Activated B cell treated with CpG ODN at 0.5 μM for 24 hours (primary cell): ENCODE measurements at regions not wholly inside any gene's neighbourhood (a gene's known extent, or its start where the extent isn't known, plus 50 kb on each side); places are given as distances from the start of the nearest gene placed in this dataset.

Experiments
- ATAC-seq: fragments of 200-7000 bp; cut with Tn5 transposase; one replicate; pipeline ENCODE4 v1.10.0; 2021; ENCODE audit warnings: low read depth, mild to moderate bottlenecking, moderate library complexity
- CTCF ChIA-PET: fragments of 350-600 bp; sonication (Branson Sonifier 250); formaldehyde crosslinking; loops from one replicate; lab custom pipeline; 2021; ENCODE audit warnings: antibody characterized with exemption; lab: Charles Lee
- POLR2A ChIA-PET: fragments of 350-600 bp; sonication (Branson Sonifier 250); formaldehyde crosslinking; loops from one replicate; lab custom pipeline; 2021; ENCODE audit warnings: antibody characterized with exemption; lab: Charles Lee
- DNase-seq: peaks from one replicate; pipeline ENCODE4 v3.0.0; 2022
- H3K27ac Mint-ChIP-seq: one replicate; pipeline ENCODE4 v1.8.0; 2020; ENCODE audit warnings: mixed read lengths
- H3K27me3 Mint-ChIP-seq: one replicate; pipeline ENCODE4 v1.8.0; 2021; ENCODE audit warnings: mixed read lengths
- H3K36me3 Mint-ChIP-seq: one replicate; pipeline ENCODE4 v1.8.0; 2021; ENCODE audit warnings: low read depth, mixed read lengths
- H3K4me1 Mint-ChIP-seq: one replicate; pipeline ENCODE4 v1.8.0; 2021; ENCODE audit warnings: mixed read lengths
- H3K4me3 Mint-ChIP-seq: one replicate; pipeline ENCODE4 v1.8.0; 2020; ENCODE audit warnings: mild to moderate bottlenecking, mixed read lengths
- H3K9me3 Mint-ChIP-seq: one replicate; pipeline ENCODE4 v1.8.0; 2020; ENCODE audit warnings: mixed read lengths
- intact Hi-C: fragments of 100-400 bp; cut with micrococcal nuclease; formaldehyde crosslinking; loops from one replicate; pipeline ENCODE4 v1.15.1; 2024
- TF ChIP-seq, protein P1 (sequence below): fragments of 200-600 bp; IDR thresholded peaks from one replicate; pipeline ENCODE4 v1.8.0; 2022; ENCODE audit warnings: antibody characterized with exemption, mild to moderate bottlenecking

DNA sequence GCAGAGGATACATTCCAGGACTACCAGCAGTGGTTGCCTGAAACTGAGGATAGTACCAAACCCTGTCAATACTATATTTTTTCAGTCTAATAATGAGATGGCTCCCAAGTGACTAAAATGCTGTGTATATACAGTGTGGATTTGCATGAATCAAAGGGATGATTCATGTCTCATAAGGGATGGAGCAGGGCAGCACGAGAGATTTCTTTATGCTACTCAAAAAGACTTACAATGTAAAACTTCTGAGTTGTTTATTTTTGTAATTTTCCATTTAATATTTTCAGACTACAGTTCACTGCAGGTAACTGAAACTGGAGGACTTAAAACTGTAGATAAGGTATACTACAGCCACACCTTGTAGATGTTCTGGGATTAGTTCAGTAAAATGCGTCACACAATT lies 674.7 kb upstream of the SALL1 start:
- Mint-ChIP-seq H3K9me3 (no peaks in the 10 kb centered on the region), H3K27me3 (no peaks in the 10 kb centered on the region), H3K27ac (no peak overlapping the region), H3K4me1 (no peaks in the 10 kb centered on the region), H3K36me3 (no peaks in the 10 kb centered on the region), H3K4me3 (no peak overlapping the region)
- TF ChIP-seq, protein P1, sequence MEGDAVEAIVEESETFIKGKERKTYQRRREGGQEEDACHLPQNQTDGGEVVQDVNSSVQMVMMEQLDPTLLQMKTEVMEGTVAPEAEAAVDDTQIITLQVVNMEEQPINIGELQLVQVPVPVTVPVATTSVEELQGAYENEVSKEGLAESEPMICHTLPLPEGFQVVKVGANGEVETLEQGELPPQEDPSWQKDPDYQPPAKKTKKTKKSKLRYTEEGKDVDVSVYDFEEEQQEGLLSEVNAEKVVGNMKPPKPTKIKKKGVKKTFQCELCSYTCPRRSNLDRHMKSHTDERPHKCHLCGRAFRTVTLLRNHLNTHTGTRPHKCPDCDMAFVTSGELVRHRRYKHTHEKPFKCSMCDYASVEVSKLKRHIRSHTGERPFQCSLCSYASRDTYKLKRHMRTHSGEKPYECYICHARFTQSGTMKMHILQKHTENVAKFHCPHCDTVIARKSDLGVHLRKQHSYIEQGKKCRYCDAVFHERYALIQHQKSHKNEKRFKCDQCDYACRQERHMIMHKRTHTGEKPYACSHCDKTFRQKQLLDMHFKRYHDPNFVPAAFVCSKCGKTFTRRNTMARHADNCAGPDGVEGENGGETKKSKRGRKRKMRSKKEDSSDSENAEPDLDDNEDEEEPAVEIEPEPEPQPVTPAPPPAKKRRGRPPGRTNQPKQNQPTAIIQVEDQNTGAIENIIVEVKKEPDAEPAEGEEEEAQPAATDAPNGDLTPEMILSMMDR = no peak
- CTCF ChIA-PET = no interaction called here
- intact Hi-C loops = no loop called here
- ATAC-seq = no peak
- POLR2A ChIA-PET = no interaction called here
- DNase-seq = no peak

DNA sequence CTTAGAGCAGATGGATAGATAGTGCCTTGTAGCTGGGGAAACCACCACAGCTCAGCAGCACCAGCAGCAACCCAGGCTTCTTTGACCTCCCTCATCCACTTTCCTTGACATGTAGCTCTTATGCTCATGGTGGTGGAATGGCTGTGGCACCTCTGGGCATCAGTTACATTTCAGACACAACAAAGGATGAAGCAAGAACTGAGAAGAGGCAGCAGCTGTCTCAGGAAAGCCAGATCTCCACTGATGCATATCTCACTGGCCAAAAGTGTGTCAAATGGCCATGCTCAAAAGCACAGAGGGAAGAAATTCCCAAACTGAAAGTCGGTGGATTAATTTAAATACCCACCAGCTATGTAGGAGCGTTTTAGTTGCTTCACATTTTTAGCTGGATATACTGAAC lies 671.4 kb upstream of the SALL1 start:
- DNase-seq (no peak), ATAC-seq (no peak)
- H3K9me3 Mint-ChIP-seq = no peaks in the 10 kb centered on the region
- ChIA-PET POLR2A (no interaction called here), CTCF (no interaction called here)
- H3K36me3 Mint-ChIP-seq = no peaks in the 10 kb centered on the region
- H3K27me3 Mint-ChIP-seq = no peaks in the 10 kb centered on the region
- no peak overlapping the region for H3K4me3 Mint-ChIP-seq
- H3K4me1 Mint-ChIP-seq = no peaks in the 10 kb centered on the region
- intact Hi-C loops = no loop called here
- no peak overlapping the region for H3K27ac Mint-ChIP-seq
- TF ChIP-seq, protein P1 = no peak

DNA sequence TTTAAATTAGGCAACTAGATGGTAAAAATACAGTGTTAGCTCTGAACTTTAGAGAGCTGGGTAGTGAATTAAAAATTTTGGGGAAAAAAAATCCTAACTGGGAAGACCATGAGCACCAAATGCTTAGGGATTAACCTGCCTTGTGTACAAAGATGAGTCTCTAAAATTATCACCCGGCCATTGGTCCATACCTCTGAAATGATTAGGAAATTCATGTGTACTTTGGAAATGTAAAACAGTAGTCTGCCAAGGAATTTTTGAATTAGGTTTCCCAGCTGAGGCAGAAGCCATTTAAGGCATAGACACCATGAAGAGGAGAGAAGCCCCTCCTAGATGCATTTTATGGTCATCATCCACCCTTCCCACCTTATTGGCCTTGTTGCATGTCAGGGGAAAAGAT lies 670.5 kb upstream of the SALL1 start:
- H3K36me3 Mint-ChIP-seq = no peaks in the 10 kb centered on the region
- intact Hi-C loops = no loop called here
- peaks cover 2% of the 10 kb centered on the region for H3K9me3 Mint-ChIP-seq
- ChIA-PET POLR2A (no interaction called here), CTCF (no interaction called here)
- H3K27me3 Mint-ChIP-seq = no peaks in the 10 kb centered on the region
- DNase-seq = no peak
- H3K4me3 Mint-ChIP-seq = no peak overlapping the region
- no peak overlapping the region for H3K27ac Mint-ChIP-seq
- no peaks in the 10 kb centered on the region for H3K4me1 Mint-ChIP-seq
- TF ChIP-seq, protein P1 = no peak
- no peak for ATAC-seq

DNA sequence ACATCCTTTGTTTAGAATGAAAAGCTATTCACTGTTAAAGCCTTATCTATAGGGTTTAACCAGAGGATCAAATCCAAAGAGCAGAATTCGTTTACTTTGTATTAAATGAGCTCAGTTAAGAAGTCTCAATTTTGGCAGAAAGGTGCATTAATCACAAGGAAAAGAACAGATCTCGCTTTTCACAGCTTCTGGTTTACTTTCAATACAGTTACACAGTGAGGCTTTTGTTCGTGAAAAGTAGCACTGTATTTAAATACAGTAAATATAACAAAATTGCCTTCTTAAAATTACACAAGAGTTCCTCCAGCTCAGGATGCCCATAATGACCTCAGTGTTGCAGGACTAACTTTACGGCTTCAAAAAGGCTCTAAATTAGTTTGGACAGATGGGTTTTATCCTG lies 669.1 kb upstream of the SALL1 start:
- TF ChIP-seq, protein P1 = no peak
- Mint-ChIP-seq H3K4me3 (no peak overlapping the region), H3K9me3 (peaks cover 2% of the 10 kb centered on the region), H3K27me3 (no peaks in the 10 kb centered on the region), H3K4me1 (no peaks in the 10 kb centered on the region), H3K27ac (no peak overlapping the region), H3K36me3 (no peaks in the 10 kb centered on the region)
- ATAC-seq (no peak), DNase-seq (no peak)
- CTCF ChIA-PET = no interaction called here
- intact Hi-C loops = no loop called here
- POLR2A ChIA-PET = no interaction called here

DNA sequence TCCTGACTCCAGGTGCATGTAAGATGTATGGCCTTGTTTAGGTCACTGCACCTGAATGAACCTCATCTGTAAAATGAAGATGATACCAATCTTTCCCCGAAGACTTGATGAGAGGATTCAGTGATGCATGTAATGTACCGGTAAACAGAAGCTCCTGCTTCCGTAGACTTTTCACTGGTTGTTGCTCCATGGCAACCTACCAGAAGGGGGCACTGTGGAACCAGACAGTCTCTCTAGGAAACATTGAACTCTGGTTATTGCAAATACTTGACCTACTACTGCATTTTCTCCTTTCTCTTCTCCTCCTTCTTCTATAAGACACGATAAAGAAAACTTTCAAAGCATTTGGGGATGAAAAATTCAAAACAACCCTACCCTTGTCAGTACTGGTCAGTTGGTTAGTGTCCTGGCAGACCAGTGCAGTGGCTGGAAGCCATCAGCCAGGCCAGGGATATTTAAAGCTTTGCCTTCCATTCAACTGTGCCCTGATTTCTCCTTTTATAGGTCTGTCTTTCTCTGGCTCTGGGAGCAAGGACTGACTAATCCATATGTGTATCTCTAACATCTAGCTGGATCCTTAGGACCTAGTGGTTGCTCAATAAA lies 667.4 kb upstream of the SALL1 start:
- no peak overlapping the region for H3K27ac Mint-ChIP-seq
- CTCF ChIA-PET = no interaction called here
- H3K9me3 Mint-ChIP-seq = peaks cover 4% of the 10 kb centered on the region

More for the DNA sequence above, 667.4 kb upstream of the SALL1 start:
- POLR2A ChIA-PET = no interaction called here
- Mint-ChIP-seq H3K4me1 (no peaks in the 10 kb centered on the region), H3K36me3 (no peaks in the 10 kb centered on the region), H3K27me3 (no peaks in the 10 kb centered on the region), H3K4me3 (no peak overlapping the region)
- no peak for DNase-seq
- intact Hi-C loops = no loop called here
- no peak for ATAC-seq
- TF ChIP-seq, protein P1 = no peak
